Spleen (tissue), 7 donors: ENCODE measurements at regions not wholly inside any gene's neighbourhood (a gene's known extent, or its start where the extent isn't known, plus 50 kb on each side); places are given as distances from the start of the nearest gene placed in this dataset.

ENCODE experiments used
- CTCF ChIP-seq, 11 experiments: fragments of 200-600 bp in 7 of 11; fragments of 450-650 bp in 4 of 11; sonication (generic) in 4 of 11; IDR thresholded peaks in 8 of 11; conservative IDR thresholded peaks in 3 of 11; 1 replicate in 7 of 11; 2 replicates in 4 of 11; pipeline versions ENCODE4 v1.4.0 to v1.8.0; 2016 to 2021; ENCODE audit warnings: antibody characterized with exemption in 11 of 11, inconsistent platforms in 4 of 11, mild to moderate bottlenecking in 1 of 11
- POLR2A ChIP-seq, 3 donors: fragments of 450-650 bp; IDR thresholded peaks; one replicate each; pipeline ENCODE4 v1.5.1; 2017; ENCODE audit warnings: antibody characterized with exemption in 3 of 3, mild to moderate bottlenecking in 1 of 3
- donor health status: DM: no; HTN: no; CAD: no; lungs with moderate emphysema.
- donor health status: DM: no; HTN: no; CAD: no.
- donor health status: DM: no; HTN: no; CAD: no.

- TF ChIP-seq CTCF (IDR thresholded peaks at IDR 0.05 in 8 of 11, conservative IDR thresholded peaks at IDR 0.05 in 3 of 11) (no peak), POLR2A (IDR thresholded peaks at IDR 0.05) (no peak)
Observed at GRCh38 chr1:114260805-114261484, 107.3 kb upstream of the SYT6 start.
